ENCODE measurements at regions not wholly inside any gene's neighbourhood (a gene's known extent, or its start where the extent isn't known, plus 50 kb on each side); places are given as distances from the start of the nearest gene placed in this dataset.

GRCh38 chr18:61187971-61188370 is 145.3 kb upstream of the CDH20 start:
- TF ChIP-seq CTCF (IDR thresholded peaks at IDR 0.05; ENCODE audit: low read depth, low read length, missing control alignments) = no peak
- DNase-seq (ENCODE audit: low read depth) = no peak
- no peak overlapping the region for H3K4me3 ChIP-seq (ENCODE audit: low read depth, low read length)
- in situ Hi-C loops (cut with HindIII; ENCODE audit: low sequenced_read_pairs) = no loop called here

GRCh38 chr18:61189376-61189775 is 143.9 kb upstream of the CDH20 start:
- TF ChIP-seq CTCF (IDR thresholded peaks at IDR 0.05; ENCODE audit: low read depth, low read length, missing control alignments) = no peak
- DNase-seq (ENCODE audit: low read depth) = no peak
- H3K4me3 ChIP-seq (ENCODE audit: low read depth, low read length) = no peak overlapping the region
- in situ Hi-C loops (cut with HindIII; ENCODE audit: low sequenced_read_pairs) = no loop called here

GRCh38 chr18:61194726-61195125 is 138.5 kb upstream of the CDH20 start:
- in situ Hi-C loops (cut with HindIII; ENCODE audit: low sequenced_read_pairs) = no loop called here
- TF ChIP-seq CTCF (IDR thresholded peaks at IDR 0.05; ENCODE audit: low read depth, low read length, missing control alignments) = no peak
- H3K4me3 ChIP-seq (ENCODE audit: low read depth, low read length) = no peak overlapping the region
- no peak for DNase-seq (ENCODE audit: low read depth)

- in situ Hi-C loops (cut with HindIII; ENCODE audit: low sequenced_read_pairs) = no loop called here
- no peak for TF ChIP-seq CTCF (IDR thresholded peaks at IDR 0.05; ENCODE audit: low read depth, low read length, missing control alignments)
- DNase-seq (ENCODE audit: low read depth) = no peak
- H3K4me3 ChIP-seq (ENCODE audit: low read depth, low read length) = no peak overlapping the region
Observed at GRCh38 chr18:61196750-61197149, 136.5 kb upstream of the CDH20 start.

GRCh38 chr18:61198486-61198885 is 134.7 kb upstream of the CDH20 start:
- no peak for DNase-seq (ENCODE audit: low read depth)
- in situ Hi-C loops (cut with HindIII; ENCODE audit: low sequenced_read_pairs) = no loop called here
- TF ChIP-seq CTCF (IDR thresholded peaks at IDR 0.05; ENCODE audit: low read depth, low read length, missing control alignments) = no peak
- H3K4me3 ChIP-seq (ENCODE audit: low read depth, low read length) = no peak overlapping the region

GRCh38 chr18:61199171-61199848 is 133.9 kb upstream of the CDH20 start:
- H3K4me3 ChIP-seq (ENCODE audit: low read depth, low read length) = no peak overlapping the region
- TF ChIP-seq CTCF (IDR thresholded peaks at IDR 0.05; ENCODE audit: low read depth, low read length, missing control alignments) = no peak
- DNase-seq (ENCODE audit: low read depth) = peak; percentile 59
- in situ Hi-C loops (cut with HindIII; ENCODE audit: low sequenced_read_pairs) = no loop called here

All from astrocyte of the cerebellum (primary cell).